HG03565 (cell line): ENCODE measurements at regions not wholly inside any gene's neighbourhood (a gene's known extent, or its start where the extent isn't known, plus 50 kb on each side); places are given as distances from the start of the nearest gene placed in this dataset.
"Not testable (repeated sequence)": the region's sequence is repeated elsewhere in the genome, so short reads cannot be mapped to it uniquely, and the experiment has no call there.

ENCODE experiments used
- ATAC-seq: cut with Tn5 transposase; IDR thresholded peaks from one replicate; pipeline ENCODE4 v1.9.1; 2021; ENCODE audit warnings: mild to moderate bottlenecking, moderate library complexity; ENCODE audit not compliant: unreplicated experiment

DNA sequence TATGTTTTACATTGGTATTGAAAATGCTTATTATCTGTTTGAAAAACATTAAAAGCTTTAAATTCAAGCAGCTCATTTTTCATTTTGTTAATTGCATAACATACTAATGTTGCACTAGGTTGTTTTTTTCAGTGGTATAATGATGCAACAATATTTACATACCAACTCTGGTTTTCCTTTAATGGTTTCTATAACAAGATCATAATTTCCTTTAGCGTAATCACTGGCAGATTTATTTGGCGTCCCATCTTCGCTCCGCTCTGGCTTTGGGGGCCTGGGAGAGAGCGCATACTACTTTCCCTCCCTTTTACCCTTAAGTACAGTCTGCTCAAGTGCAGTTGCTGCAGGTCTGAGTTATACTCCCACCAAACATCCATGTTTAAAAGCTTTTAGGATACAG is 574.1 kb downstream of the PRKD1 start:
- ATAC-seq: no peak

DNA sequence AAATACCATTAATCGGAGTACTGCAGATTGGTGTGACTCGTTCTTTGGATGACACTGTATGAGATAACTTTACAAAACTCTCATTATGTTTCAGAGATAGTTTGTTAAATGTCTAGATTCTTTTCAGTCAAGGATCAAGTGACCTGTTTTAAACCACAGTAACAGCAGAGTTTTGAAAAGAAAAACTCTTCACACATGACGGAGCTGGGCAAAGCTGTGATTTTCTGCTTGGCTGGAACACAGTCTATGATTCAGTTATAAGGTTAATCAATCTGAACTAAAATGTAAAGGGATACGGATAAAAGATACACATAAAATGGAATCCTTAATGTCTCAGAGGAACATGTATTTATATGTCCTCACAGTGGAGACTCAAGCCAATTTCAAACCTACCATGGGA is 573.2 kb downstream of the PRKD1 start:
- no peak for ATAC-seq

DNA sequence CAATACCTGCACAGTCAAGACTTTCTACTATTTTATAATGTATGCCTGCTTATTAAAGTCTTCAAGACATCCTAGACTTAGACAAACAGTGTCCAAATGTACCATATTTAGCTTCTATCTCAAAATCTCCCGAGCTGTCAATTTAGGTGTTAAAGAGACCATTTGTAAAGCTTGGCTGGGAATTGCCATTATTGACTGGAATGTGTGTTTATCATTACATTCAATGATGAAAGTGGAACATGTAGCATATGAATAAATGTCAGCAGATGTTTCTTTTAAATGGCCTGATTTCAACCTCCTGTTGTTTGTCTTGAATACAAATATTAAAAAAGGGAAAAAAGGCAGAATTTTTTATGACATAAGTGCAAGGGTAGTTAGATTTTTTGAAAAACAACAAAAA is 572.3 kb downstream of the PRKD1 start:
- no peak for ATAC-seq

DNA sequence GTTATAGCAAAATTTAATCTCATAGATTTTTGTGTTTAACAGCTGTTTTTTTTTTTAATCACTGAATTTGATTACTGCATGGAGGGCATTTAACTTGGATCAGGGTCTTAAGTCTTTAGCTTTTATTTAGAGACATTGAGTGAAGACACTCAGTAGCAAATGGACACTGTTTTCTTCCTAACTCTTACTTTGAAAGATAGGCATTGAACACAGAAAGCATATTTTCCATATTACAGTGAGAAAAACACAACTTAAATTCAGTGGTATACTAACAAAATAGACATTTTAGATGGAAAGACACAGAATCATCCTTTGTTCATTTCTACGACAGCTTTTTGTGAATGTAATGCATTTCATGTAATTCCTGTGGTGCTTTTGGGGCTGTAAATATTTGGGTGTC is 571.8 kb downstream of the PRKD1 start:
- no peak for ATAC-seq

DNA sequence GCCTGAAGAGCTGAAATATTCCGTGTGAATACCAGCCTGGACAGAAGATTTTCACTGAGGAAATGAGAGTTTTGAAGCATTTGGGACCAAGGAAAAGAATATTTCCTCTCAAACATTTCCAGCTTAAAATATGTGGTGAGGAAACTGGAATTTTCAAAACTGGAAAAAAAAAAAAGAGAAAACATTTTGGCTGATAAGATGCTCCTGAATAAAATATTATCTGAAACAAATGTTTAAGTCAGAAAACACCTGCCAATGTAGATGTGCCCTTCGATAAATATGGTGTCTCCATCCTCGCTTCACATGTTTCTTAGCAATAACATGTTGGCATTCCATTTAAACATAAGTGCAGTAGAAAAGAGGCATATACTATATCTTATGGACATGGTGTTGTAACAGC is 567.0 kb downstream of the PRKD1 start:
- ATAC-seq: no peak

GRCh38 chr14:29370024-29370423 is 557.6 kb downstream of the PRKD1 start:
- ATAC-seq: no peak

DNA sequence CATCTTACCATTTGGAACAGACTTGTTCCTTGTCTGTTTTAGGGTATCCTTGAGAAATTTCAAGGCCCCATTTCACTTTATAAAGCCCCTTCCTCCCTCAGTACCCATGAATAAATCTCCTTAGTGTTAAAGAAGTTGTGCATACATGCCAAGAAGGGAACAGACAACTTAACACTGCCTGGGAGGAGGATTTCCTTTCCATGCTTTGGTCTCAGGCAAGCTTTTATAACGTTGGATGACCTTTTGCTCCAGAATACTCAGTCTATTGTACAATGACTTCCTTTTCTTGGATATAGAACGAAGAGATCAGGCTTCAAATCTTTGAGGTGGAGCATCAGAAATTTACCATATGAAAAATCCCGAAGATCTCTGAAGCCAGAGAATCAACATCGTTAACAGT is 551.4 kb downstream of the PRKD1 start:
- ATAC-seq: no peak

GRCh38 chr14:29380826-29381225 is 546.8 kb downstream of the PRKD1 start:
- no peak for ATAC-seq

- no peak for ATAC-seq
Measured at GRCh38 chr14:29388571-29388970, 539.1 kb downstream of the PRKD1 start.

DNA sequence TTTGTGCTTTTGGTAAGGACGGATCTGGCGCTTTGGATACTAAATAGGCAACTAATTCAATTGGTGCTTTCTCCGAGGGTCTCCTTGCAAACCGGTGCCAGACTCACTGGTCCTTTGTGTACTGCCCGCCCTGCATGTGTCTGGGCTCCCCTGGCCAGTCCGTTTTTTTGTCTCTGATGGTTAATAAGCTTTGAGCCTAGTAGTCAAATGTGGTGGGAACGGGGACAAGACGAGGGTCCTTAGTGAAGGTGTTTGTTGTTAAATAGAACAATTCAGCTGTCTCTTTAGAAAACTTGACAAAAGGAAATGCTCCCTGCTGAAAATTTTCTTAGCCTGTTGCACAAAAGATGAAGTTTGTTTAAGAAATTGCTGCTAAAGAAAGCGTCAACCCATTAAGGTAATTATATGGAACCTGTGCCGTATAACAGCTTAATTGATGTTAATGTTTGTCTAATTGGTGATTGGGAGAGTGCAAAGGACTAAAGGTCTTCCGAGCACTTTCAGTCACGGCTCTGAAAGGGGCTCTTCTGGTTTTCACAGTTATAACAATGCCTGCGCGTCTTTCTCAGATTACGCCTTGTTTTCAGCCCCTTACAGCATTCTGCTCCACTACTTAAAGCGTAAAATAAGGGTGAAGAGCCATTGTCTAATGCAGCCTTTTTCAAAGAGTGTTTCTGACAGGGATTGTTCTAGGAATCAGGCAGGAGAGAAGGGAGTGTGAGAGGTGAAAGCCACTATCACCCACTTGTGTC is 537.4 kb downstream of the PRKD1 start:
- ATAC-seq: no peak

DNA sequence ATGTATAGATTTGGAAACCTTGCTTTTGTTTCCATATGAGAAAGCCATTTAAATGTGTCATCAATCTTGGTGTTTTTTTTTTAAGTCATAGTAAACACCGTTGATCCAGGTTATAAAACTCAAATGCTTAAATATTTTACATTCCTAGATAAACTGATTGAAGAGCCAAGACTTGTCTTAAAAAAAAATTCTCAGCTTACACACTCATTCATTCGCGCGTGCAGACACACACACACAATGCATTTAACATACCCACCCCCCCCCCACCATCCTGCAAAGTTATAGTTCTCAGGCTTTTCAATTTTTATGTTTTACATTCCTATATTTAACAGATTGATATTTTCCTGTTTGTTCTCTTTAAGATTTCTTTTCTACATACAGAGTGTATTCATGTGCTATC is 536.4 kb downstream of the PRKD1 start:
- no peak for ATAC-seq

- ATAC-seq: no peak
Measured at GRCh38 chr14:29391801-29392200, 535.8 kb downstream of the PRKD1 start.

GRCh38 chr14:29392287-29392686 is 535.4 kb downstream of the PRKD1 start:
- no peak for ATAC-seq

DNA sequence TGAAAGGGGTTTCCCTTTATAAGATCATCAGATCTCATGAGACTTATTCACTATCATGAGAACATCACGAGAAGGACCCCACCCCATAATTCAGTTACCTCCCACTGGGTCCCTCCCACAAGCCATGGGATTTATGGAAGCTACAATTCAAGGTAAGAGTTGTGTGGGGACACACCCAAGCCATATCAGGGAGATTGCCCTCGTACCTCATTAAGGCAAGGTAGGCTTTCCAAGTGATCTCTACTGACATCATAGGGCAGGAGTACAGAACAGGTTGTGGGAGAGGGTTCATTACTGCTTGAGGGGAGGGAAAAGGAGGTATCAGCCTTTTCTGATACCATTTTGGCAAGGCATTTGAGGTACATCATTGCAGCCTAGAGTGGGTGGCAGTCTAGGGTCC is 524.6 kb downstream of the PRKD1 start:
- no peak for ATAC-seq

DNA sequence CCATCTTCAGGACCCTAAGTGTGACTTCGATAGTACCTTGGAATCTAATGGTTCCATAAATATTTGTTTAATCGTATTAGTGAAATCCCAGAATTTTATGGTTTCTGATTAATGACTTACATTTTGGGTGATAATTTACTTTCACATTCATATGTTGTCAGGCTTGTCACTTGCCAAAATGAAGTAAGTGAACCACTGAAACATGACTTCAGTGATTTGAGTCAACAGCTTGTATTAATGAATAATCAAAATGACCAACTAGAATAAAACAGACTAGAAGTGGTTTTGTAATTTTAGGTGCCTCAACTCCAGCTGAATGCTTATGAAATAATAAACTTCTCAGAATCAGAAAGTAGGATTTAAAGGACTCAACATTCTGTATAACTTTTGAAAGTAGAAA is 517.1 kb downstream of the PRKD1 start:
- ATAC-seq: no peak

- ATAC-seq: not testable (repeated sequence)
Measured at GRCh38 chr14:29414931-29415330, 512.7 kb downstream of the PRKD1 start.

- ATAC-seq: no peak
Measured at GRCh38 chr14:29419736-29420135, 507.9 kb downstream of the PRKD1 start.

DNA sequence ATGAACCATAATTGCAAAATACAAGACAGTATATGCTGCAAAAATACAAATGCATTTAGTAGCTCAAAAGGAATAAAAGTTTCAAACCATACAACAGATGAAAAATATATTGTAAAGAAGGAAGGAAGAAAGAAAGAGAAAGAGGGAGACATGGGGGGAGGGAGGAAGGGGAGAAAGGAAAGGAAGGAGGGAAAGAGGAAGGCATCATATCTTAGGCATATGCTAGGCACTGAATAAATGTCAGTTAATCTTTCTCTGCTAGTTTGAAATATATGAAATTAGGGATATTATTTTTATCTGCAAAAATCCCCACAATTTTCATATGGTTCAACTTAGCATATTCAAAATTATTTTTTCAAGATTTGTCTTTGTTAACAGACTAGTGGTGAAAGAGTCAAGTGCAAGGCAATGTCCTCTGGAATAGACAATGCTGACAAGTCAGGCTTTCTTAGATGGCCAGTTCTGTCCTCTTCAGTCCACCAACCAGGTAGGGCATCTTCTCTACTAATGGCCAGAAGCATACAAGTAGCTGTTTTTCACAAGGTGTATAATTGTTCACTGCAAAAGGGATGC is 506.4 kb downstream of the PRKD1 start:
- no peak for ATAC-seq

DNA sequence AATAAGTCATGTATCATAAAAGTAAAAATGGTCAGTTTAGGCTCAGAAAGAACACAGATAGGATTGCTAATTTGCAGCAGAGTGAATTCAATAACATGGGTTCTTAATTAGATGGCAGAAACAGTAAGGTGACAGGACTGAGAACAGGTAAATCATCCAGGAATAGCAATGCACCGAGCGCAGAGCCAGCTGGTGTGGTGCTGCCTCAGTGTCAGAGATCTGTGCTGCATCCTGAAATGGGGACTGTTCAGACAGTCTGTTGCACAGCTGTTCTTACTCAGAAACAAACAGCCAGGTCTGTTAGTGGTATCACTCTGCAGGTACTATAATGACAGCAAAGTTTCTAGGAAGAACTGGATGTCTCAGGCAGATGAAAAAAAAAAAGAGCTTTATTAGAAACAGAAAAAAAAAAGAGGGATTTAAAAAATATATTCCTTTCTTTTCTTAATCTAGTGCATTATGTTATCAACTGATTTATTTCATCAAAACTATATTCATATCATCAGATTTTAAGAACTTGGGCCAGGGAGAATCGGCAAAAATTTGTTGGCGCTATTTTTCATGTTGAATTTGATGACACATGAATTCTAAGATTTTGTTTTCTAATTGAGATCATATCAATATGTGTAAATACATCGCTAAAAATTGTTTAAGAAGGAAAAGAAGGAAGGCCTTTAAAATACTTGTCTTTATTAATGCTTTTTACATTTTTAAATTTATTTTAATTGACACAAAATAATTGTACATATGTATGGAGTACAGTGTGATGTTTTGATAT is 501.8 kb downstream of the PRKD1 start:
- ATAC-seq: no peak

GRCh38 chr14:29442696-29443095 is 485.0 kb downstream of the PRKD1 start:
- no peak for ATAC-seq

DNA sequence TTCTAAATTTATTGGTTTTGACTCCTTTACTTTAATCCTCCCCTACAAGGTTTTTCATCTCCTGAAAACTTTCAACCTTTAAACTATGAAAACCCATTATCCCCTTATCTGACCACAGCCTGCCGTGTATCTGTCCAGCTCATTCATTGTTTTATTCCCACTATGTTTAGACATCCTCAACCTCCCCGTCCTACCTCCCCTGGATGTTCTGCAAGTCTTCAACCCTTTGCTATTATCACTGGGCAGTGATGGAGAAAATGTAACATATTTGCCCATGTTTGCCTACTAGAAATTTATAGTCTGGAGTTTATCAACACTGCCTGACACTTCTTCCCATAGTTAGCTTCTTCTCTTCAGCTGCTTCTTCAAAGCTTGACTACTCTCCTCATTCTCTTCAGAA is 483.4 kb downstream of the PRKD1 start:
- ATAC-seq: no peak

DNA sequence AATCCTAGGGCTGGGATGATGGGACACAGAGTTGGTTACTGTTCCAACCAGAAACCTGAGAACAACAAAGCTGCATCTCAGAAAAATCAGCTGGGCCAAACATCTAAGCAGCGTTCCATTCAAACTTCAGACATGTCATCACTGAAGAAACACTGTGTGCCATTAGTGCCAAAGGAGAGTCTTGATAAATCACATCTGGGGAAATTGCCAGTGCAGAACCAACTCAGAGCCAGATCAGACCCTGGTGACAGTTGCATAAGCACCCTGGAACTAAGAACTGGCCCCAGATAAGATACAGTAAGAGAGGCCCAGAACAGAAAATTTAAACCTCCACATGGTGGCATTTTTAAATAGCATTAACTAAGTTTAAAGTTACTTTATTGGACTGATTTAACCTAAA is 482.8 kb downstream of the PRKD1 start:
- no peak for ATAC-seq
